GM23338 (cell line): ENCODE measurements at regions not wholly inside any gene's neighbourhood (a gene's known extent, or its start where the extent isn't known, plus 50 kb on each side); places are given as distances from the start of the nearest gene placed in this dataset.

Experiments
- ATAC-seq: fragments of 200-7000 bp; cut with Tn5 transposase; 3 replicates; pipeline ENCODE4 v1.9.1; 2020
- DNase-seq: peaks from one replicate; pipeline ENCODE4 v3.0.0-alpha.2; 2015; ENCODE audit warnings: low spot score
- H2AFZ ChIP-seq: fragments of 200-600 bp; sonication (generic); 2 replicates; pipeline ENCODE4 v1.8.0; 2016; ENCODE audit warnings: antibody characterized with exemption, mild to moderate bottlenecking, moderate library complexity
- H3F3A ChIP-seq: fragments of 200-600 bp; sonication (generic); replicated peaks from 2 replicates; pipeline ENCODE4 v1.8.0; 2017; ENCODE audit warnings: antibody characterized with exemption, mixed run types, low read depth
- H3K27ac ChIP-seq: fragments of 200-600 bp; sonication (generic); 2 replicates; pipeline ENCODE4 v1.6.1; 2016; ENCODE audit warnings: low read depth
- H3K27me3 ChIP-seq: fragments of 200-600 bp; sonication (generic); 2 replicates; pipeline ENCODE4 v1.8.0; 2016; ENCODE audit warnings: mild to moderate bottlenecking, mixed run types, moderate library complexity; ENCODE audit not compliant: insufficient read depth
- H3K36me3 ChIP-seq: fragments of 200-600 bp; sonication (generic); 2 replicates; pipeline ENCODE4 v1.8.0; 2016; ENCODE audit warnings: mild to moderate bottlenecking; ENCODE audit not compliant: insufficient read depth
- H3K4me1 ChIP-seq: fragments of 200-600 bp; sonication (generic); 2 replicates; pipeline ENCODE4 v1.8.0; 2016; ENCODE audit warnings: mild to moderate bottlenecking, moderate library complexity; ENCODE audit not compliant: insufficient read depth
- H3K4me2 ChIP-seq: fragments of 200-600 bp; sonication (generic); 2 replicates; pipeline ENCODE4 v1.7.1; 2017; ENCODE audit warnings: mixed run types
- H3K4me3 ChIP-seq: fragments of 200-600 bp; sonication (generic); 2 replicates; pipeline ENCODE4 v1.6.1; 2016; ENCODE audit warnings: mixed run types
- H3K79me2 ChIP-seq: fragments of 200-600 bp; sonication (generic); replicated peaks from 2 replicates; pipeline ENCODE4 v1.8.0; 2017; ENCODE audit warnings: mild to moderate bottlenecking; ENCODE audit not compliant: insufficient read depth
- H3K9me2 ChIP-seq: fragments of 200-600 bp; sonication (generic); 2 replicates; pipeline ENCODE4 v1.8.0; 2017; ENCODE audit not compliant: insufficient read depth
- H4K20me1 ChIP-seq: fragments of 200-600 bp; sonication (generic); replicated peaks from 2 replicates; pipeline ENCODE4 v1.8.0; 2017; ENCODE audit warnings: mild to moderate bottlenecking; ENCODE audit not compliant: insufficient read depth
- H3K27ac Mint-ChIP-seq: 2 replicates; pipeline ENCODE4 v1.8.0; 2020; ENCODE audit warnings: inconsistent platforms, mild to moderate bottlenecking, moderate library complexity, mixed read lengths
- H3K27me3 Mint-ChIP-seq: 3 replicates; pipeline ENCODE4 v1.8.0; 2022; ENCODE audit warnings: low read depth, mild to moderate bottlenecking, moderate library complexity, mixed read lengths, inconsistent platforms; ENCODE audit not compliant: insufficient read depth, poor library complexity
- H3K36me3 Mint-ChIP-seq: 3 replicates; pipeline ENCODE4 v1.8.0; 2021; ENCODE audit warnings: low read depth, mild to moderate bottlenecking, inconsistent platforms, moderate library complexity, mixed read lengths
- H3K4me1 Mint-ChIP-seq: 3 replicates; pipeline ENCODE4 v1.8.0; 2020; ENCODE audit warnings: mild to moderate bottlenecking, inconsistent platforms, mixed read lengths
- H3K4me3 Mint-ChIP-seq: 3 replicates; pipeline ENCODE4 v1.8.0; 2021; ENCODE audit warnings: moderate library complexity, mild to moderate bottlenecking, inconsistent platforms, mixed read lengths
- H3K9me3 Mint-ChIP-seq: 3 replicates; pipeline ENCODE4 v1.8.0; 2020; ENCODE audit warnings: moderate library complexity, mild to moderate bottlenecking, inconsistent platforms, mixed read lengths
- CTCF ChIP-seq, 2 experiments: fragments of 200-600 bp in 1 of 2; sonication (generic) in 1 of 2; conservative IDR thresholded peaks; 2 replicates each; pipeline versions ENCODE4 v1.5.1 to v1.6.1; 2016 to 2017; ENCODE audit warnings: antibody characterized with exemption in 2 of 2, low read depth in 2 of 2, mild to moderate bottlenecking in 2 of 2, moderate library complexity in 1 of 2
- POLR2AphosphoS5 ChIP-seq: IDR thresholded peaks from 2 replicates; pipeline ENCODE4 v1.6.1; 2016; ENCODE audit warnings: antibody characterized with exemption, low read depth
- REST ChIP-seq: IDR thresholded peaks from one replicate; pipeline ENCODE4 v1.6.1; 2018; ENCODE audit warnings: antibody characterized with exemption; ENCODE audit not compliant: unreplicated experiment
- STAT1 ChIP-seq: IDR thresholded peaks from one replicate; pipeline ENCODE4 v1.6.1; 2016; ENCODE audit warnings: antibody characterized with exemption; ENCODE audit not compliant: unreplicated experiment
- ZNF462 ChIP-seq: fragments of 250-450 bp; sonication (Bioruptor Pico); IDR thresholded peaks from 2 replicates; pipeline ENCODE4 v1.5.0; 2020; ENCODE audit warnings: mild to moderate bottlenecking, moderate library complexity
- TF ChIP-seq, protein P1 (sequence below): IDR thresholded peaks from 2 replicates; pipeline ENCODE4 v1.6.1; 2016; ENCODE audit warnings: antibody characterized with exemption

DNA sequence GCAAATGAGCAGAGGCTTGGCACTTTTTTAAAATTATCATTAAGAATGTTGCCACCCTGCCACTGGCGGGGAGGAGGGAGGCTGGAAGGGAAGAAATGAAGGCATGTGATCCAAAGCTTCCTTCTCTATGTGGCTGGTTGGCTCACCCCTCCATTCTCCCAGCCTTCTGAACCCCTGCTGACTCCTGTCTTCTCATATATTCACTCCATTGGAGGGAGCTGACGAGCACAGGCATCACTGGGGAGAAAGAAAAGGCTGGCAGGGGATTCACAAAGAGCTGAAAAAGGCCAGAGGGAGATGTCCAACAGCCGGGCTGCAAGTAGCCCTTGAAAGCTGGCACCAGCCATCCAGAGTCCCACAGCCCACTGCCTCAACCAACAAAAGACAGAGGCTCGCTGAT lies 495.6 kb downstream of the BCOR start (continued):
- no peak for TF ChIP-seq ZNF462 (CRISPR knock-in tag)
- no peak for TF ChIP-seq STAT1
- TF ChIP-seq POLR2AphosphoS5: no peak

GRCh38 chrX:39603230-39603629 lies 494.5 kb downstream of the BCOR start:
- no peak for ATAC-seq
- TF ChIP-seq REST (no peak), CTCF (conservative IDR thresholded peaks at IDR 0.05; ENCODE audit: low read depth in 2 of 2) (no peak)
- TF ChIP-seq, protein P1, sequence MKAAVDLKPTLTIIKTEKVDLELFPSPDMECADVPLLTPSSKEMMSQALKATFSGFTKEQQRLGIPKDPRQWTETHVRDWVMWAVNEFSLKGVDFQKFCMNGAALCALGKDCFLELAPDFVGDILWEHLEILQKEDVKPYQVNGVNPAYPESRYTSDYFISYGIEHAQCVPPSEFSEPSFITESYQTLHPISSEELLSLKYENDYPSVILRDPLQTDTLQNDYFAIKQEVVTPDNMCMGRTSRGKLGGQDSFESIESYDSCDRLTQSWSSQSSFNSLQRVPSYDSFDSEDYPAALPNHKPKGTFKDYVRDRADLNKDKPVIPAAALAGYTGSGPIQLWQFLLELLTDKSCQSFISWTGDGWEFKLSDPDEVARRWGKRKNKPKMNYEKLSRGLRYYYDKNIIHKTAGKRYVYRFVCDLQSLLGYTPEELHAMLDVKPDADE: no peak

More at GRCh38 chrX:39603230-39603629, 494.5 kb downstream of the BCOR start:
- DNase-seq: no peak
- Mint-ChIP-seq H3K27ac (no peak overlapping the region), H3K4me1 (peaks cover 6% of the 10 kb centered on the region; the same call in 2 of the 3 replicates), H3K27me3 (peaks cover 10% of the 10 kb centered on the region), H3K36me3 (no peaks in the 10 kb centered on the region; the same call in 2 of the 3 replicates), H3K9me3 (peaks cover 4% of the 10 kb centered on the region; the same call in 1 of the 3 replicates), H3K4me3 (no peak overlapping the region)
- Histone ChIP-seq H3K4me2 (no peak overlapping the region), H3F3A (no peaks in the 10 kb centered on the region), H3K4me1 (no peaks in the 10 kb centered on the region), H3K27me3 (no peaks in the 10 kb centered on the region), H3K4me3 (no peak overlapping the region), H4K20me1 (no peaks in the 10 kb centered on the region), H3K36me3 (no peaks in the 10 kb centered on the region), H3K79me2 (no peaks in the 10 kb centered on the region), H2AFZ (no peak overlapping the region), H3K9me2 (no peaks in the 10 kb centered on the region), H3K27ac (no peak overlapping the region)
